HG03575 (cell line): ENCODE measurements at regions not wholly inside any gene's neighbourhood (a gene's known extent, or its start where the extent isn't known, plus 50 kb on each side); places are given as distances from the start of the nearest gene placed in this dataset.

ENCODE experiments used
- ATAC-seq: cut with Tn5 transposase; IDR thresholded peaks from one replicate; pipeline ENCODE4 v1.9.1; 2021; ENCODE audit not compliant: unreplicated experiment, insufficient number of reproducible peaks, low FRiP score; ENCODE audit errors: extremely low read depth

GRCh38 chr12:102781117-102781516 lies 135.9 kb downstream of the PAH start:
- no peak for ATAC-seq

GRCh38 chr12:102776041-102776440 lies 141.0 kb downstream of the PAH start:
- ATAC-seq, result no peak

GRCh38 chr12:102769323-102769916 lies 147.6 kb downstream of the PAH start:
- ATAC-seq, result no peak

DNA sequence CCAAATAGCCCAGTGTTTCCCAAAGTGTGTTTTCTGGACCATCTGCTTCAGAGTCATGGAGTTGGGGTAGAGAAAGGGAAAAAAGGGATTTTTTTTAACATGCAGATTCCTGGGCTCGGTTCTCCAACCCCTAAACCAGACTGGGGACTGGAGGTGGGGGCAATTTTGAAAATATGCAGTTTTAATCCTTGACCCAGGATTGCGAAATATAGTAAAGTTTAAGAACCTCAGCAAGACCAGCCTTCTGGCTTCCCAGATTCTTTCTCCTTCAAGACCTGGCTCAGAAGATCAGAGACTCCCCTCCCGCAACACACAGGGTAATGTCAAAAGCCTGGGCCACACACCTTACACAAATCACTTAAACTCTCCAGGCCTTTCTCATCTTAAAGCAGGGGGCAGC lies 150.1 kb downstream of the PAH start:
- ATAC-seq, result no peak

- ATAC-seq, result no peak
Observed at GRCh38 chr12:102765736-102766135, 151.3 kb downstream of the PAH start.

DNA sequence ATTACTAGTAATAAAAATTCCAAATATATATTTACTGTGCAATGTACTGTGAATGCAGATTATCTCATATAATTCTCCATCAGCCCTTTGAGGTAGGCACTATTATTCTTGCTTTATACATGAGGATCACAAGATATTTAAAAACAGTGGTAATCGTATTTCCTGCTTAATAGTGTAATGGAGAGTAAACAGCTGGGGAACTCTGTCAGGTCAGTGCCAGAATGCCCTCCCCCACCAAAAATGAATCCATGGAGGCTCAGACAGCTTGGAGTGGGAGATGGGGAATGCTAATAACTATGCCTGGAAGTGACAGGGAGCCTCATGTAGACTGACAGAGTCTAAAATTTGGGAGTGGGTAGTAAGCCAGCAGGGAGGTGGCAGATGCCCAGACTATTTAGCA lies 153.6 kb downstream of the PAH start:
- no peak for ATAC-seq

- ATAC-seq, result no peak
Observed at GRCh38 chr12:102763061-102763460, 154.0 kb downstream of the PAH start.

DNA sequence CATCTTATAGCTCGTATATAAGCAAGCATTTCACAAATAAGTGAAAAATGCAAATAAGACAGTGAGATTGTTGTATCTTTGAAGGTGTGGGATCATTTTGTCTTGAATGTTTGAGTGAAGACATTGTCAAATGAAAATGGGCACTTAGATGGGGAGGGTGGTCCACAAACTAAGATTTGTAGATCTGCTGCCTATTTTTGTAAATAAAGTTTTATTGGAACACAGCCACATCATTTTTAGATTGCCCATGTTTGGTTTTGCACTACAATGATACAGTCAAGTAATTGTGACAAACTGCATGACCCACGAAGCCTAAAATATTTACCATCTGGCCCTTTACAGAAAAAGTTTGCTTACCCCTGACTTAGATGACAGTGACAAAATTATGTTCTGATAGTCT lies 156.7 kb downstream of the PAH start:
- ATAC-seq, result no peak

DNA sequence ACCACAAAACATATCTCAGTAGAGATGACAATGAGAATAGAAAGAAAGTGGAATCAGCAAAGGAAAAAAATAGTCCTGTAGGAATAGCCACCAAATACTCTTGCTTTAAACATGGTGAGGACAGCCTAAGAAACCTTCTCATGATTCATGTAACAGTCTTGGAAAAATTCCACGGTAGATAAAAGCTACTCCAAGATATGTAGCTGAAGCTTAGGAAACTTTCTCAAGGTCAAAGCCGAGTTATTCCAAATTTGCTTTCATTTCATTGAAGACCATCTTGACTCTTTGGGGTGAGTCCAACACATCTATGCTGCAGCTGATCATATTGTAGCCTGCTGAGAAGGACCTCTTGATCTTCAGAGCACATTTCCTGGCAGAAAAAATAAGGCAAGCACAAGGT lies 157.6 kb downstream of the PAH start:
- no peak for ATAC-seq

DNA sequence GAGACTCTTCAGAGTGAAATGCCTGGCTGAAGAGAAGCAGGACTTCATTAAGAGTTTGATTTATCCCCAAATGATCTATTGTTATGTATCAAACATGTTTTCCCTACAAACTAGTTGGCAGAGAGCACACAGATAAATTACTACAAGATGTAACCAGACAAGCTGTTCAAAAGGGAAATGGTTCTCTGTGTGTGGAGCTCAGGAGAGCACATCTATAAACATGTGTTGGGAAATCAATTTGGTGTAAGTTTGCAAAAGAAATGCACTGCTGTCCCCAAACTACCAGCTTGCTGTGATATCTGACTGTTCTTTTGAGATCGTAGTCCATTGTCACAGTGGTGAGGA lies 159.2 kb downstream of the PAH start:
- ATAC-seq, result no peak

- no peak for ATAC-seq
Observed at GRCh38 chr12:102757154-102757881, 159.7 kb downstream of the PAH start.

GRCh38 chr12:102756530-102756929 lies 160.5 kb downstream of the PAH start:
- no peak for ATAC-seq

DNA sequence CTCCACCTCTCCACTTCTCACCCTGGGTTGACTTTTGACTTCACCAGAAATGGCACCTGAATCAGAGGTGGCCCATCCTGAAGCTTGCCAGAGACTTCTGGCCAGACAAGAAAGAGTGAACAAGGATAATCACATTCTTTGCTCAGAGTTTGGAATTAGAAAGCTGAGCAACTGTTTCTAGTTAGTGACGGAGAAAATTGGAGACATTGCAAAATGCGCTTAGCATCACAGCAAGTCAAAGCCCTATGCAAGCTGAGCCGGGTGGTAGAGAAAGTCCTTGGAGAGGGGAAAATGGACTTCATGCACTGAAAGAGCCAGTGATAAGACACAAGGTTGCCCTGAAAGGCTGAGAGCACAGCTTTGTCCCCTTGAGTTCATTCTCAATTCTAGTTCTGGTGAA lies 161.8 kb downstream of the PAH start:
- ATAC-seq, result no peak

DNA sequence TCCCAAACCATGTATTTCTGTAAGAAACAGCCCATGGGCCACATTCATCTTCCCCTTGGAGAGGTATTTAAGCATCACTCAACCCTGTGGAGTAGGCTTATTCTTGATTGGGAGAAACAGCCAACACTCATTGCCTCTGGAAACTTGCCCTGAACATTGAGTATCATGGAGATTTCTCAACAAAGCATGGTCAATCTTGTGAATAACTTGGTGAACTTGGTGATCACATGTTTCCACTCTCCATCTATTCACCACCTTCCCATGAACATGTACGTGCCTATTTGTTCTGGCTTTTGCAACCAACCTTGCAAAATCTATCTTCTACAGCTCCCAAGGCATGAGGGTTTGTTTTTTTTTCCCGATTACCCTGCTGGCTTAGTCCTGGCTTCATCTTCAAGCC lies 163.2 kb downstream of the PAH start:
- ATAC-seq, result no peak

DNA sequence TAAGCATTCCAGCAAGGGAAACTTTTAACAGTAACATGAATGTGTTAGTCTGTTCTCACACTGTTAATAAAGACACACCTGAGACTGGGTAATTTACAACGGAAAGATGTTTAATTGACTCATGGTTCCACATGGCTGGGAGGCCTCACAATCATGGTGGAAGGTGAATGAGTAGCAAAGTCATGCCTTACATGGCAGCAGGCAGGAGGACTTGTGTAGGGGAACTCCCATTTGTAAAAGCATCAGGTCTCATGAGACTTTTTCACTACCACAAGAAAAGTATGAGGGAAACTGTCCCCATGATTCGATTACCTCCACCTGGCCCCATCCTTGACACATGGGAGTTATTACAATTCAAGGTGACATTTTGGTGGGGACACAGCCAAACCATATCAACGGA lies 168.3 kb downstream of the PAH start:
- ATAC-seq, result no peak

DNA sequence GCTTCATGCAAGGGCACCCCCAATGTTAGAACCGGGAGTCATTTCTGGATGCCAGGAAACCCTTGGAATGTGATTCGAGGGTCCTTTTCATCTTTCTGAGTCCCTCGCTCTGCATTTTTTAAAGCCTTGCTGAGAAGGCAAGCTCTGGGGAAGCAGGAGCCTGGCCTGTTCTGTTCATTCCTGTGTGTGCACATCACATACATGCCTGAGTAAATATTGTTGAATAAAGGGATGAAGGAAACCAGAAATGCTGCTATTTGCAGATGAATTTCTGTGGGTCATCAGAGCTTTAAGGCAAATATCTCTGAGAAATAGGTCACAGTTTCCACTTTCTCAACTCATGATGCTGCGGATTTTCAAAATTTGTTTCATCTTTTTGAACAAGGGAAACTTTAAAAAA lies 170.1 kb downstream of the PAH start:
- ATAC-seq, result no peak

- ATAC-seq, result no peak
Observed at GRCh38 chr12:102745971-102746600, 171.0 kb downstream of the PAH start.

DNA sequence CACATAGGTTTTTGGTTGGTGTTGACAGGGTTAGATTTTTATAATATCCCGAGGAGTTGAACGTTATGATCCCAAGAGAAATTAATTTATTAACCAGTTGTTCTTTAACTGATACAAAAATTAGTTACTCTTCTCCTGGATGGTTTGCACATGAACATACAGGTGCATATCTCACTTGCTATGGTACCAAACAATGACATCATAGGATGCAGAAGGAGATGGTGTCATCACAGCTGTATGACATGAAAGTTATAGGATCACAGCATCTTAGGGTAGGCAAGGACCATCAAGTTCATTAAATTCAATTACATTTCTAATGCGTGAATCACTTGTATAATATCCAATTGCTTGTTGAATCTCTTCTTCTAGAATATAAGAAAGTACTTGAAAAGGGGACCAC lies 175.8 kb downstream of the PAH start:
- no peak for ATAC-seq

DNA sequence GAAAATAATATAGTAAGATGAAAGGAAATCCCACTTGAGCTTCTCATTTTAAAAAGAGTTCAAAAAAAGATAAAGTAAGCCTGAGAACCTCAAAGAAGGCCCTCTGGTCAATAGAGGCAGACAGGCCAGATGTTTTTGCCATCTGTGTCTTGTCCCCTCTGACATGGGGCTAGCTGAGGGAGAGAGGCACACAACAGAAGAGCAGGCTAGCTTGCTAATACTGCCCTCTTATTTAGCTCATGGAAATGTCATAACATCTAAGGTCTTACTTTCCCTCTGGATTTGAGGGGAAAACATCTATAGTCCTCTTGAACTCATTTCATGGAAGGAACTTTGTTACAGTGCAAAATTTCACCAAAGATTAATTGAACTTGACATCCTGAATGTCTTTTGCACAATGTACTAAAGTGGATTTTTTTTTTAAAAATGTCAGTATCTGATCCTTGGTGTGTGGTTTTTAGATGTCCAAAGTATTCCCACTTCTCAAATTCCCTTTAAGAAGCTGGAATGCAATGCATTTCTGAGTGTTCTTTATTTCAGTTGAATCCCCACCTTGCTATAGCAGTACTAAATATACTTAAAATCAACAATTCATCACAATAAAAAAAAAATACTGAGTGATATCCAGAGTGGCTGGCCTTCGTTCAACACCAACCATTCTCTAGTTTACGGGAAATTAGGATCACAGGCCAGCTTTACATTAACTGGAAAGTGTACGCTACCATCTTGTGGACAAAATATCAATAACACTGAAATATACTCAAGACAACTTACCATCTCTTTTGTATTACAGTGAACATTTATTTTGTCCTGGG lies 176.7 kb downstream of the PAH start:
- no peak for ATAC-seq

- ATAC-seq, result no peak
Observed at GRCh38 chr12:102736328-102736727, 180.7 kb downstream of the PAH start.
